ENCODE measurements at regions not wholly inside any gene's neighbourhood (a gene's known extent, or its start where the extent isn't known, plus 50 kb on each side); places are given as distances from the start of the nearest gene placed in this dataset.

DNA sequence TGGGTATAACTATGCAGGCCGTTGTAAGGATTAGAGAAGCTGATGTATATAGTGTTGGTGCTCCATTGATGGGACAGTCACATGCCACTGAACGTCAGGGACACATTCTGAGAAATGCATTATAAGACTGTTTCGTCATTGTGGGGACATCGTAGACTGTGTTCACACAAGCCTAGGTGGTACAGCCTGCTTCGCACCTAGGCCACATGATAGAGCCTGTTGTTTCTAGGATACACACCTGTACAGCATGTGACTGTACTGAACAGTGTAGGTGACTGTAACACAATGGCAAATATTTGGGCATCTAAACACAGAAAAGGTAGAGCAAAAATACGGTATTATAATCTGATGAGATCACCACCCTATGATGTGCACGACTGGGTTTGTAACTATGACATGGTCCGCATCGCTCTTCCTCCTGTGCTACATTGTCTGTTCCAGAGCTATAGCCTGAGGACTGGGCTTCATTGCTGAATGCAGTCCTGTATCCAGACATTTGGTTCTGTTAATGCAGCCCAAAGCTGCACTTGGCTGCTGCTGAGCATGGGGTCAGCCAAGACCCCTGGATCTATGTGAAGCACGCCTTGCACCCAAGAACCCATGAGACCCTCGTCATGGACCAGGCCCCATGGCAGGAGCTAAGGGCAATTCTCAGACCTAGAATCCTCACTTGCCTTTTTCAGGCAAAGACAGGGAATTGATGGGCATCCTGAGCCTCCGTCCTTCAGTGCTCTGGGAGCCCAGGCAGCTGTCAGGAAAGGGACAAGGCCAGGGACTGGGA is 51.1 kb upstream of the THY1 start:
- TF ChIP-seq CTCF (IDR thresholded peaks at IDR 0.05) (no peak), POLR2A (IDR thresholded peaks at IDR 0.05) (no peak), EP300 (IDR thresholded peaks at IDR 0.05) (no peak)

All from tibial nerve (tissue), 4 donors.